ENCODE measurements at regions not wholly inside any gene's neighbourhood (a gene's known extent, or its start where the extent isn't known, plus 50 kb on each side); places are given as distances from the start of the nearest gene placed in this dataset.

GRCh38 chr2:123371535-123371934, 653.6 kb upstream of the CNTNAP5 start:
- POLR2A ChIA-PET = no interaction called here
- CTCF ChIA-PET = no interaction called here

GRCh38 chr2:123380370-123380935, 644.6 kb upstream of the CNTNAP5 start:
- in situ Hi-C loops (cut with HindIII; ENCODE audit: low pct_unique_long_range_greater_than_20kb, low sequenced_read_pairs) = no loop called here
- Histone ChIP-seq H3K27ac (ENCODE audit: low read length) (no peak overlapping the region), H3K27me3 (ENCODE audit: control insufficient read depth, insufficient read depth, low read length) (no peaks in the 10 kb centered on the region), H3K4me3 (ENCODE audit: low read depth in 2 of 2, low read length in 2 of 2) (no peak overlapping the region), H3K36me3 (ENCODE audit: control insufficient read depth, insufficient read depth, low read length) (no peaks in the 10 kb centered on the region), H3K9me3 (ENCODE audit: control insufficient read depth, insufficient read depth, low read depth, low read length) (no peaks in the 10 kb centered on the region), H3K4me1 (ENCODE audit: control insufficient read depth, insufficient read depth, low read length) (no peaks in the 10 kb centered on the region)
- CTCF ChIA-PET = no interaction called here
- intact Hi-C loops (cut with micrococcal nuclease; ENCODE audit: unreplicated experiment) = no loop called here
- TF ChIP-seq TCF7L2 (IDR thresholded peaks at IDR 0.05; ENCODE audit: low read depth, low read length) (no peak), SIN3A (IDR thresholded peaks at IDR 0.05; ENCODE audit: borderline replicate concordance, insufficient read depth, low read depth, low read length) (no peak), POLR2AphosphoS5 (IDR thresholded peaks at IDR 0.05; ENCODE audit: low read depth, low read length) (no peak)
- TF ChIP-seq, protein P1, sequence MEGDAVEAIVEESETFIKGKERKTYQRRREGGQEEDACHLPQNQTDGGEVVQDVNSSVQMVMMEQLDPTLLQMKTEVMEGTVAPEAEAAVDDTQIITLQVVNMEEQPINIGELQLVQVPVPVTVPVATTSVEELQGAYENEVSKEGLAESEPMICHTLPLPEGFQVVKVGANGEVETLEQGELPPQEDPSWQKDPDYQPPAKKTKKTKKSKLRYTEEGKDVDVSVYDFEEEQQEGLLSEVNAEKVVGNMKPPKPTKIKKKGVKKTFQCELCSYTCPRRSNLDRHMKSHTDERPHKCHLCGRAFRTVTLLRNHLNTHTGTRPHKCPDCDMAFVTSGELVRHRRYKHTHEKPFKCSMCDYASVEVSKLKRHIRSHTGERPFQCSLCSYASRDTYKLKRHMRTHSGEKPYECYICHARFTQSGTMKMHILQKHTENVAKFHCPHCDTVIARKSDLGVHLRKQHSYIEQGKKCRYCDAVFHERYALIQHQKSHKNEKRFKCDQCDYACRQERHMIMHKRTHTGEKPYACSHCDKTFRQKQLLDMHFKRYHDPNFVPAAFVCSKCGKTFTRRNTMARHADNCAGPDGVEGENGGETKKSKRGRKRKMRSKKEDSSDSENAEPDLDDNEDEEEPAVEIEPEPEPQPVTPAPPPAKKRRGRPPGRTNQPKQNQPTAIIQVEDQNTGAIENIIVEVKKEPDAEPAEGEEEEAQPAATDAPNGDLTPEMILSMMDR (IDR thresholded peaks at IDR 0.05) = no peak
- TF ChIP-seq, protein P2, sequence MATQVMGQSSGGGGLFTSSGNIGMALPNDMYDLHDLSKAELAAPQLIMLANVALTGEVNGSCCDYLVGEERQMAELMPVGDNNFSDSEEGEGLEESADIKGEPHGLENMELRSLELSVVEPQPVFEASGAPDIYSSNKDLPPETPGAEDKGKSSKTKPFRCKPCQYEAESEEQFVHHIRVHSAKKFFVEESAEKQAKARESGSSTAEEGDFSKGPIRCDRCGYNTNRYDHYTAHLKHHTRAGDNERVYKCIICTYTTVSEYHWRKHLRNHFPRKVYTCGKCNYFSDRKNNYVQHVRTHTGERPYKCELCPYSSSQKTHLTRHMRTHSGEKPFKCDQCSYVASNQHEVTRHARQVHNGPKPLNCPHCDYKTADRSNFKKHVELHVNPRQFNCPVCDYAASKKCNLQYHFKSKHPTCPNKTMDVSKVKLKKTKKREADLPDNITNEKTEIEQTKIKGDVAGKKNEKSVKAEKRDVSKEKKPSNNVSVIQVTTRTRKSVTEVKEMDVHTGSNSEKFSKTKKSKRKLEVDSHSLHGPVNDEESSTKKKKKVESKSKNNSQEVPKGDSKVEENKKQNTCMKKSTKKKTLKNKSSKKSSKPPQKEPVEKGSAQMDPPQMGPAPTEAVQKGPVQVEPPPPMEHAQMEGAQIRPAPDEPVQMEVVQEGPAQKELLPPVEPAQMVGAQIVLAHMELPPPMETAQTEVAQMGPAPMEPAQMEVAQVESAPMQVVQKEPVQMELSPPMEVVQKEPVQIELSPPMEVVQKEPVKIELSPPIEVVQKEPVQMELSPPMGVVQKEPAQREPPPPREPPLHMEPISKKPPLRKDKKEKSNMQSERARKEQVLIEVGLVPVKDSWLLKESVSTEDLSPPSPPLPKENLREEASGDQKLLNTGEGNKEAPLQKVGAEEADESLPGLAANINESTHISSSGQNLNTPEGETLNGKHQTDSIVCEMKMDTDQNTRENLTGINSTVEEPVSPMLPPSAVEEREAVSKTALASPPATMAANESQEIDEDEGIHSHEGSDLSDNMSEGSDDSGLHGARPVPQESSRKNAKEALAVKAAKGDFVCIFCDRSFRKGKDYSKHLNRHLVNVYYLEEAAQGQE (IDR thresholded peaks at IDR 0.05; ENCODE audit: insufficient read depth in 1 of 2, low read depth in 2 of 2, low read length in 1 of 2) = no peak
- no peak for DNase-seq (ENCODE audit: low read depth, low spot score)
- POLR2A ChIA-PET = no interaction called here
- BruUV-seq (replicated peaks) = no TSS peak
- no peak for ATAC-seq

More at GRCh38 chr2:123371535-123371934, 653.6 kb upstream of the CNTNAP5 start:
- no peak overlapping the region for H3K27ac ChIP-seq (ENCODE audit: low read length)
- H3K36me3 ChIP-seq (ENCODE audit: control insufficient read depth, insufficient read depth, low read length) = no peaks in the 10 kb centered on the region
- BruUV-seq (replicated peaks) = no TSS peak
- TF ChIP-seq SIN3A (IDR thresholded peaks at IDR 0.05; ENCODE audit: borderline replicate concordance, insufficient read depth, low read depth, low read length) (no peak), TCF7L2 (IDR thresholded peaks at IDR 0.05; ENCODE audit: low read depth, low read length) (no peak), POLR2AphosphoS5 (IDR thresholded peaks at IDR 0.05; ENCODE audit: low read depth, low read length) (no peak)
- TF ChIP-seq, protein P1 (IDR thresholded peaks at IDR 0.05) = no peak
- TF ChIP-seq, protein P2 (IDR thresholded peaks at IDR 0.05; ENCODE audit: insufficient read depth in 1 of 2, low read depth in 2 of 2, low read length in 1 of 2) = no peak
- no peak for DNase-seq (ENCODE audit: low read depth, low spot score)
- no peaks in the 10 kb centered on the region for H3K9me3 ChIP-seq (ENCODE audit: control insufficient read depth, insufficient read depth, low read depth, low read length)
- intact Hi-C loops (cut with micrococcal nuclease; ENCODE audit: unreplicated experiment) = no loop called here
- no peaks in the 10 kb centered on the region for H3K27me3 ChIP-seq (ENCODE audit: control insufficient read depth, insufficient read depth, low read length)
- in situ Hi-C loops (cut with HindIII; ENCODE audit: low pct_unique_long_range_greater_than_20kb, low sequenced_read_pairs) = no loop called here
- no peak for ATAC-seq
- H3K4me1 ChIP-seq (ENCODE audit: control insufficient read depth, insufficient read depth, low read length) = no peaks in the 10 kb centered on the region
- no peak overlapping the region for H3K4me3 ChIP-seq (ENCODE audit: low read depth in 2 of 2, low read length in 2 of 2)

All from Panc1 (cell line).